ENCODE measurements at regions not wholly inside any gene's neighbourhood (a gene's known extent, or its start where the extent isn't known, plus 50 kb on each side); places are given as distances from the start of the nearest gene placed in this dataset.

- TF ChIP-seq CTCF (conservative IDR thresholded peaks at IDR 0.05) (no peak), ZFX (IDR thresholded peaks at IDR 0.05) (no peak)
- no peak overlapping the region for H3K27ac ChIP-seq
Measured at GRCh38 chr2:228417526-228417925, 236.0 kb upstream of the SPHKAP start.

- no peak overlapping the region for H3K27ac ChIP-seq
- TF ChIP-seq CTCF (conservative IDR thresholded peaks at IDR 0.05), result no peak
- TF ChIP-seq ZFX (IDR thresholded peaks at IDR 0.05), result no peak
Measured at GRCh38 chr2:228410061-228410460, 228.6 kb upstream of the SPHKAP start.

GRCh38 chr2:228409493-228409892 lies 228.0 kb upstream of the SPHKAP start:
- TF ChIP-seq ZFX (IDR thresholded peaks at IDR 0.05) (no peak), CTCF (conservative IDR thresholded peaks at IDR 0.05) (no peak)
- no peak overlapping the region for H3K27ac ChIP-seq

GRCh38 chr2:228408529-228409227 lies 227.2 kb upstream of the SPHKAP start:
- TF ChIP-seq CTCF (conservative IDR thresholded peaks at IDR 0.05), result no peak
- no peak for TF ChIP-seq ZFX (IDR thresholded peaks at IDR 0.05)
- H3K27ac ChIP-seq, result no peak overlapping the region

GRCh38 chr2:228407821-228408220 lies 226.3 kb upstream of the SPHKAP start:
- H3K27ac ChIP-seq, result no peak overlapping the region
- no peak for TF ChIP-seq CTCF (conservative IDR thresholded peaks at IDR 0.05)
- no peak for TF ChIP-seq ZFX (IDR thresholded peaks at IDR 0.05)

- no peak overlapping the region for H3K27ac ChIP-seq
- TF ChIP-seq ZFX (IDR thresholded peaks at IDR 0.05) (no peak), CTCF (conservative IDR thresholded peaks at IDR 0.05) (no peak)
Measured at GRCh38 chr2:228401065-228401912, 219.8 kb upstream of the SPHKAP start.

- no peak for TF ChIP-seq CTCF (conservative IDR thresholded peaks at IDR 0.05)
- no peak for TF ChIP-seq ZFX (IDR thresholded peaks at IDR 0.05)
- no peak overlapping the region for H3K27ac ChIP-seq
Measured at GRCh38 chr2:228387776-228388175, 206.3 kb upstream of the SPHKAP start.

Data from C4-2B (cell line).